ENCODE measurements at regions not wholly inside any gene's neighbourhood (a gene's known extent, or its start where the extent isn't known, plus 50 kb on each side); places are given as distances from the start of the nearest gene placed in this dataset.

DNA sequence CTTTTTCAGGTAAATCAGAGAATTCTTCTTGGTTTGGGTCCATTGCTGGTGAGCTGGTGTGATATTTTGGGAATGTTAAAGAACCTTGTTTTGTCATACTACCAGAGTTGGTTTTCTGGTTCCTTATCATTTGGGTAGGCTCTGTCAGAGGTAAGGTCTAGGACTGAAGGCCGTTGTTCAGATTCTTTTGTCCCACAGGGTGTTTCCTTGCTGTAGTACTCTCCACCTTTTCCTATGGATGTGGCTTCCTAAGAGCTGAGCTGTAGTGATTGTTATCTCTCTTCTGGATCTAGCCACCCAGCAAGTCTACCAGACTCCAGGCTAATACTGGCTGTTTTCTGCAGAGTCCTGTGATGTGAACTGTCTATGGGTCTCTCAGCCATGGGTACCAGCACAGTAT is 367.5 kb upstream of the GATB start:
- Histone ChIP-seq H3K4me2 (ENCODE audit: low read depth, low read length) (no peak overlapping the region), H3K9me3 (replicated peaks; ENCODE audit: insufficient read depth, low read length) (no peaks in the 10 kb centered on the region), H3K36me3 (replicated peaks; ENCODE audit: insufficient read depth, low read length) (no peaks in the 10 kb centered on the region), H2AFZ (ENCODE audit: low read length) (no peak overlapping the region), H3F3A (ENCODE audit: insufficient read depth, low read length) (no peaks in the 10 kb centered on the region), H3K9ac (ENCODE audit: low read length) (no peak overlapping the region), H3K27me3 (replicated peaks; ENCODE audit: insufficient read depth, low read length) (no peaks in the 10 kb centered on the region), H4K20me1 (ENCODE audit: insufficient read depth, low read length) (no peaks in the 10 kb centered on the region), H3K4me3 (ENCODE audit: low read length) (no peak overlapping the region), H3K79me2 (ENCODE audit: low read length) (no peaks in the 10 kb centered on the region), H3K27ac (ENCODE audit: low read length) (no peak overlapping the region), H3K4me1 (ENCODE audit: low read length) (no peaks in the 10 kb centered on the region), H3K9me2 (replicated peaks; ENCODE audit: insufficient read depth, low read length) (no peaks in the 10 kb centered on the region)
- TF ChIP-seq EZH2 (optimal IDR thresholded peaks at IDR 0.05; ENCODE audit: low read depth, low read length): no peak
- TF ChIP-seq EZH2phosphoT487 (IDR thresholded peaks at IDR 0.05; ENCODE audit: low read length): no peak
- TF ChIP-seq CTCF (IDR thresholded peaks at IDR 0.05; ENCODE audit: low read length): no peak
- DNase-seq: no peak

GRCh38 chr4:152126238-152126637 is 365.4 kb upstream of the GATB start:
- H3K9me3 ChIP-seq (replicated peaks; ENCODE audit: insufficient read depth, low read length): no peaks in the 10 kb centered on the region
- DNase-seq: no peak
- no peaks in the 10 kb centered on the region for H3K36me3 ChIP-seq (replicated peaks; ENCODE audit: insufficient read depth, low read length)
- H3K79me2 ChIP-seq (ENCODE audit: low read length): no peaks in the 10 kb centered on the region
- H3K4me3 ChIP-seq (ENCODE audit: low read length): no peak overlapping the region
- H3K9ac ChIP-seq (ENCODE audit: low read length): no peak overlapping the region
- H3K27ac ChIP-seq (ENCODE audit: low read length): no peak overlapping the region
- H3K27me3 ChIP-seq (replicated peaks; ENCODE audit: insufficient read depth, low read length): no peaks in the 10 kb centered on the region
- no peak overlapping the region for H3K4me2 ChIP-seq (ENCODE audit: low read depth, low read length)
- no peaks in the 10 kb centered on the region for H3K4me1 ChIP-seq (ENCODE audit: low read length)
- H2AFZ ChIP-seq (ENCODE audit: low read length): no peak overlapping the region
- H3F3A ChIP-seq (ENCODE audit: insufficient read depth, low read length): no peaks in the 10 kb centered on the region
- no peaks in the 10 kb centered on the region for H3K9me2 ChIP-seq (replicated peaks; ENCODE audit: insufficient read depth, low read length)
- H4K20me1 ChIP-seq (ENCODE audit: insufficient read depth, low read length): no peaks in the 10 kb centered on the region
- TF ChIP-seq CTCF (IDR thresholded peaks at IDR 0.05; ENCODE audit: low read length) (no peak), EZH2phosphoT487 (IDR thresholded peaks at IDR 0.05; ENCODE audit: low read length) (no peak), EZH2 (optimal IDR thresholded peaks at IDR 0.05; ENCODE audit: low read depth, low read length) (no peak)

- no peak for DNase-seq
- H2AFZ ChIP-seq (ENCODE audit: low read length): no peak overlapping the region
- H3K27ac ChIP-seq (ENCODE audit: low read length): no peak overlapping the region
- H3K79me2 ChIP-seq (ENCODE audit: low read length): no peaks in the 10 kb centered on the region
- H3F3A ChIP-seq (ENCODE audit: insufficient read depth, low read length): no peaks in the 10 kb centered on the region
- H3K4me2 ChIP-seq (ENCODE audit: low read depth, low read length): no peak overlapping the region
- H3K9me2 ChIP-seq (replicated peaks; ENCODE audit: insufficient read depth, low read length): no peaks in the 10 kb centered on the region
- no peaks in the 10 kb centered on the region for H3K36me3 ChIP-seq (replicated peaks; ENCODE audit: insufficient read depth, low read length)
- no peaks in the 10 kb centered on the region for H3K9me3 ChIP-seq (replicated peaks; ENCODE audit: insufficient read depth, low read length)
- no peaks in the 10 kb centered on the region for H3K4me1 ChIP-seq (ENCODE audit: low read length)
- H3K27me3 ChIP-seq (replicated peaks; ENCODE audit: insufficient read depth, low read length): no peaks in the 10 kb centered on the region
- H4K20me1 ChIP-seq (ENCODE audit: insufficient read depth, low read length): no peaks in the 10 kb centered on the region
- TF ChIP-seq EZH2 (optimal IDR thresholded peaks at IDR 0.05; ENCODE audit: low read depth, low read length) (no peak), EZH2phosphoT487 (IDR thresholded peaks at IDR 0.05; ENCODE audit: low read length) (no peak), CTCF (IDR thresholded peaks at IDR 0.05; ENCODE audit: low read length) (no peak)
- no peak overlapping the region for H3K9ac ChIP-seq (ENCODE audit: low read length)
- no peak overlapping the region for H3K4me3 ChIP-seq (ENCODE audit: low read length)
These were observed 358.2 kb upstream of the GATB start for GRCh38 chr4:152118819-152119553.
